ENCODE measurements at regions not wholly inside any gene's neighbourhood (a gene's known extent, or its start where the extent isn't known, plus 50 kb on each side); places are given as distances from the start of the nearest gene placed in this dataset.

DNA sequence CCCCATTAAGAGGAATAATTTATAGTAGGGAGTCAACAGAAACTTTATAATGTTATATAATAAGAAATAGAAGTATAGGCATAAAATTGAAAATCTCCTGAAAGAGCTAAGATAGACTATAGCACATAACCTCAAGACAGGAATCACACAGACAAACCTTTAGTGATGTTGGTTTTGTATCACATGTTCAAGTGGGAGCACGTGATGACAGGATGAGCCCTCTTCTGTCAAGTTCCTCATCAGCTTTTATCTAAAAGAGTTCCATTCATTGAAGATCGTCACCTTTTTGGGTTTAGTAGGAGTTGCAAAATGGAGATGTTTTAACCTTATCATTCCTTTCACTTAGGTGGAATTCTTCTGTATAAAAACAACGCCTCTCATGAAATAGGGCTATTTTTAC lies 127.0 kb downstream of the MCHR2 start:
- intact Hi-C loops (cut with micrococcal nuclease), result no loop called here

DNA sequence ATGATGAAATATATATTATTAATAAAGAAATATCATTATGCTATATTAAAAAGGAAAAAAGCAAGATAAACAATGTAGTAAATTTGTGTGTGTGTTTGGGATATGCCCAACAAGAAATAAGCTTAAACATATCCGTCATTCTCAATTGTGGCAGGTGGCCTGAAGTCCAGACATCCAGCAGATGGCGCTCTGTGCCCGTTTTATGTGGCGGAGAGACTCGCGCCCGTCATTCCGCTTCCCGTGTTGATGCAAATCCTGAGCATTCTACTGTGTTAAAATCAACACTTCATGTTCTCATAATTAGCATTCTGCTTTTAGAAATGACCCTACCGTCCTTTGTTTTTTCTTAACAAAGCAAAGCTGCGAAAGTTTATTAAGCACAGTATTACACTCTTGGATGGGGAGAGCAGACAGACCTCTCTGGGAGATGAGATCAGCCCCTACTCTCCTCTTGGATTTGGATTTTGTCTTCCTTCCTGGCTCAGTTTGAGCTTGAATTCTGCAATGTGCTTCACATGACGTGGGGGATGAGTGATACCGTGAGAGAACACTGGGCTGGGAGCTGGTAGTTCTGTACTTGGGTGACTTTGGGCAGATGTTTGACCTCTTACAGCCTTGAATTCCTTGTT lies 125.8 kb downstream of the MCHR2 start:
- intact Hi-C loops (cut with micrococcal nuclease), result loop anchor here (1.0 to 2.0 kb wide), 3 partner anchors 37 to 611 kb away; no protein-coding TSS in a partner anchor

Measured in T-helper 2 cell treated with Interferon-gamma antibody and Interleukin-4, amounts not matched to agents 100 ng/mL and 5 ng/mL, for 36 hours (primary cell).